ENCODE measurements at regions not wholly inside any gene's neighbourhood (a gene's known extent, or its start where the extent isn't known, plus 50 kb on each side); places are given as distances from the start of the nearest gene placed in this dataset.
"Not testable (repeated sequence)": the region's sequence is repeated elsewhere in the genome, so short reads cannot be mapped to it uniquely, and the experiment has no call there.

DNA sequence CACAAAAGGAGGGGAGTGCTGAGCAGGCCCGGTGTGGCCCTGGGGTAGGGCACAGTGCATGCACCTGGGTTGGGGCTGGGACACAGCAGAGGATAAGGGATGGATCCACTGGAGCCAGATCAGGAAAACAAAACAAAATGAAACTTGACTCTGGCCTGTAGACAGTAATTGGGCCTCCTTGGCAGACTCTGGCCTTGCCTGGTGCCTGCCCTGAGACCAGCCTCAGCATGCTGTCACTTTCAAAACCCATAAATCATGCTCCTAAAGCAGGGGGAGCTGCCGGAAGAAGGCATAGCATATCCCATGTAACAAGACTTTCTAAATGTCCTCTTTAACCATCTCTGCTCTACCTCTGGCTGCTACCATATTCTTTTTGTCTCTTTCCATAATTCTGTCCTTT is 61.1 kb upstream of the IGFBP5 start:
- no peaks in the 10 kb centered on the region for H3K4me1 ChIP-seq (ENCODE audit: control insufficient read depth in 1 of 2, insufficient read depth in 2 of 2, low read length in 2 of 2)
- intact Hi-C loops (cut with DNase I): no loop called here

DNA sequence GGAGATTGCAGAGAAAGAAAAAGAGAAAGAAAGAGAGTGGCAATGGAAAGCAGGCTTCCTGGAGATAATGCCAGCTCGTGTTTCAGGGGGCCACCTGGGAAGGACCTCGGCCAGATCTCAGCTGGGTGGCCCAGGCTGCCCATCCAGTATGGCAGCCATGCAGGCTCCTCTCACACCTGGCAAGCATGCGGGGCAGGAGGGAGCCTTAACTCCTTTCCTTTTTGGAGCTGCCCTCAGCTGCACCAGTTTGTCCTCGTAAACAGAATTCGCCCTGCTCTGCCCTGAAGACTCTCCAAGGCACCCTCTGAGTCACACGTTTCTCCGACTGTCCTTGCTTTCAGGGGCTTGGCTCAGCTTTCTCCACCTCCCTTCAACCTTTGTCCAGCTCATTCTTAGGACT is 59.5 kb upstream of the IGFBP5 start:
- Histone ChIP-seq H3K36me3 (ENCODE audit: control insufficient read depth in 1 of 2, insufficient read depth in 2 of 2, low read length in 1 of 2) (no peaks in the 10 kb centered on the region), H3K4me1 (ENCODE audit: control insufficient read depth in 1 of 2, insufficient read depth in 2 of 2, low read length in 2 of 2) (no peaks in the 10 kb centered on the region), H3K27ac (ENCODE audit: low read depth in 1 of 2, low read length in 2 of 2) (no peak overlapping the region), H3K9me3 (ENCODE audit: control insufficient read depth, low read length) (no peaks in the 10 kb centered on the region), H3K27me3 (ENCODE audit: control insufficient read depth in 1 of 2, insufficient read depth in 2 of 2, low read length in 1 of 2) (no peaks in the 10 kb centered on the region), H3K4me3 (ENCODE audit: low read length in 2 of 2) (no peak overlapping the region)
- no peak for ATAC-seq (ENCODE audit: low FRiP score)
- intact Hi-C loops (cut with DNase I): no loop called here
- whole genome bisulfite sequencing, 2 donors: 88 to 91% methylated on average over 7 of the region's 7 CpGs
- DNase-seq: no peak

More for the DNA sequence above, 61.1 kb upstream of the IGFBP5 start:
- Histone ChIP-seq H3K27me3 (ENCODE audit: control insufficient read depth in 1 of 2, insufficient read depth in 2 of 2, low read length in 1 of 2) (no peaks in the 10 kb centered on the region), H3K27ac (ENCODE audit: low read depth in 1 of 2, low read length in 2 of 2) (no peak overlapping the region), H3K4me3 (ENCODE audit: low read length in 2 of 2) (no peak overlapping the region), H3K36me3 (ENCODE audit: control insufficient read depth in 1 of 2, insufficient read depth in 2 of 2, low read length in 1 of 2) (no peaks in the 10 kb centered on the region), H3K9me3 (ENCODE audit: control insufficient read depth, low read length) (no peaks in the 10 kb centered on the region)
- WGBS, 2 donors: 76 to 84% methylated on average over 2 of the region's 2 CpGs
- DNase-seq (no peak), ATAC-seq (ENCODE audit: low FRiP score) (no peak)

DNA sequence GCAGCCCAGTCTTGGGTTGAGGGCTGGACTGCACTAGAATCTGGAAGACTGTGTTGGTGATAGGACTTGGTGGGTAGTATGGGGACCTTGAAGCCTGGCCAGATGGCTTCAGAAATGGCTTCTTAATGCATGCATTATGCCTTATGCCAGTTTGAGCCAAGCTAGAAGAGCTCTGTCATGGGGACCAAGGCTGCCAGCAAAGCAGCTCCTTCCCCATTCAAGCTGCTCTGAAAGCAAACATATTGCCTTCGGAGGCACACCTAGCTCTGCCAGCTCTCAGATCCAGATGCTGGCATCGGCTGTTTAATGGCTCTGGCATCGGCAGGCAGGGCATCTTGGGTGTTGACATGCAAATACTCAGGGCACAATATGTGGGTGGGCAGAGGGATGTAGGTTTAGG is 59.0 kb upstream of the IGFBP5 start:
- H3K27ac ChIP-seq (ENCODE audit: low read depth in 1 of 2, low read length in 2 of 2): no peak overlapping the region
- H3K27me3 ChIP-seq (ENCODE audit: control insufficient read depth in 1 of 2, insufficient read depth in 2 of 2, low read length in 1 of 2): no peaks in the 10 kb centered on the region
- H3K9me3 ChIP-seq (ENCODE audit: control insufficient read depth, low read length): no peaks in the 10 kb centered on the region
- DNase-seq (no peak), ATAC-seq (ENCODE audit: low FRiP score) (no peak)
- H3K4me1 ChIP-seq (ENCODE audit: control insufficient read depth in 1 of 2, insufficient read depth in 2 of 2, low read length in 2 of 2): no peaks in the 10 kb centered on the region
- WGBS, 2 donors: 10 to 13% methylated on average over 3 of the region's 3 CpGs
- H3K36me3 ChIP-seq (ENCODE audit: control insufficient read depth in 1 of 2, insufficient read depth in 2 of 2, low read length in 1 of 2): no peaks in the 10 kb centered on the region
- intact Hi-C loops (cut with DNase I): no loop called here
- no peak overlapping the region for H3K4me3 ChIP-seq (ENCODE audit: low read length in 2 of 2)

DNA sequence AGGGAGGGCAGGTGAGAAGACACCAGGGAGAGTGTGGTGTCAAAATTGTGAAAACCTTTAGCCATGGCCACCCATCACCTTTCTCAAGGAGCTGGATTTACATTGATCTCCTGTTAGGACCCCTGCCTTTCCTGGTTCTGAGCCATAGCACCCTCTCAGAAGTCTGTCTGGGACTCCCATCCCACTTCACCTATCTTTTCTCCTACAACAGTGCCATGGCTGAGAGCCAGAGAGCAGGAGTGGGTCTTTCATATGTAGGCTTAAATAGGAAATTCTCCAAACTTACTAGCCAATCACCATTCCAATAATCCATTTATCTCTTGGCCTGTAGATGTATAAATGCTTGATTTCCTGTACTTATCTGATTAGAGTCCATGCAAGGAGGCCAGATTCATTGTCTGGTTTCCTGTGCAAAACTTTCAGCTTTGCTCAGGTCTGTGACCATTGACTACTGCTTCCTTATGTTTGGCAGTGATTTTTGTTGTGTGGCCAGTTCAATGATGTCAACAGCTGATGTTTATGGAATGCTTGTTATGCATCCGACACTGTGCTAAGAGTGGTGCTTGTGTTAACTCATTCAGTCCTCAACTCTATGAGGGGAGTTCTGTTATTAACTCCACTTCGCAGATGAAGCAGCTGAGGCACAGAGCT is 57.6 kb upstream of the IGFBP5 start:
- no peak overlapping the region for H3K27ac ChIP-seq (ENCODE audit: low read depth in 1 of 2, low read length in 2 of 2)
- no peaks in the 10 kb centered on the region for H3K27me3 ChIP-seq (ENCODE audit: control insufficient read depth in 1 of 2, insufficient read depth in 2 of 2, low read length in 1 of 2)
- H3K4me1 ChIP-seq (ENCODE audit: control insufficient read depth in 1 of 2, insufficient read depth in 2 of 2, low read length in 2 of 2): no peaks in the 10 kb centered on the region
- no peak for ATAC-seq (ENCODE audit: low FRiP score)
- no peaks in the 10 kb centered on the region for H3K36me3 ChIP-seq (ENCODE audit: control insufficient read depth in 1 of 2, insufficient read depth in 2 of 2, low read length in 1 of 2)
- intact Hi-C loops (cut with DNase I): no loop called here
- DNase-seq: no peak
- no peak overlapping the region for H3K4me3 ChIP-seq (ENCODE audit: low read length in 2 of 2)
- 55 to 58% methylated on average over 2 of the region's 2 CpGs for WGBS, 2 donors
- no peaks in the 10 kb centered on the region for H3K9me3 ChIP-seq (ENCODE audit: control insufficient read depth, low read length)

DNA sequence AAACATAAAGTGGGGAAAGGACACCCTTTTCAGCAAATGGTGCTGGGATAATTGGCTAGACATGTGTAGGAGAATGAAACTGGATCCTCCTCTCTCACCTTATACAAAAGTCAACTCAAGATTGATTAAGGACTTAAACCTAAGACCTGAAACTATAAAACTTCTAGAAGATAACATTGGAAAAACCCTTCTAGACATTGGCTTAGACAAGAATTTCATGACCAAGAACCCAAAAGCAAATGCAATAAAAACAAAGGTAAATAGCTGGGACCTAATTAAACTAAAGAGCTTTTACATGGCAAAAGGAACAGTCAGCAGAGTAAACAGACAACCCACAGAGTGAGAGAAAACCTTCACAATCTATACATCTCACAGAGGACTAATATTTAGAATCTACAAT is 55.4 kb upstream of the IGFBP5 start:
- H3K36me3 ChIP-seq (ENCODE audit: control insufficient read depth in 1 of 2, insufficient read depth in 2 of 2, low read length in 1 of 2); H3K4me3 ChIP-seq (ENCODE audit: low read length in 2 of 2); H3K4me1 ChIP-seq (ENCODE audit: control insufficient read depth in 1 of 2, insufficient read depth in 2 of 2, low read length in 2 of 2); intact Hi-C loops (cut with DNase I); H3K27me3 ChIP-seq (ENCODE audit: control insufficient read depth in 1 of 2, insufficient read depth in 2 of 2, low read length in 1 of 2); H3K27ac ChIP-seq (ENCODE audit: low read depth in 1 of 2, low read length in 2 of 2); H3K9me3 ChIP-seq (ENCODE audit: control insufficient read depth, low read length); ATAC-seq (ENCODE audit: low FRiP score); DNase-seq: not testable (repeated sequence)

DNA sequence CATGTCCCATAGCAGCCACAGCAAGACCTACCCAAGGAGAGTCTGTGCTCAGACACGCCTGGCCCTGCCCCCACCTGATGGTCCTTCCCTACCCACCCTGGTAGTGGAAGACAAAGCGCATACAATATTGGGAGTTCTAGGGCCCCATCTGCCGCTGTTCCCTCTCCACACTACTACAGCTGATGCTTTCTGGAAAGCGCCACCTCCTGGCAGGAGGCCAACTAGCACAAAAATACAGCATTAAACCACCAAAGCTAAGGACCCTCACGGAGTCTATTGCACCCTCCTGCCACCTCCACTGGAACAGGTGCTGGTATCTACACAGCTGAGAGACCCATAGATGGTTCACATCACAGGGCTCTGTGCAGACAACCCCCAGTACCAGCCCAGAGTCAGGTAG is 50.9 kb upstream of the IGFBP5 start:
- H3K27ac ChIP-seq (ENCODE audit: low read depth in 1 of 2, low read length in 2 of 2); H3K36me3 ChIP-seq (ENCODE audit: control insufficient read depth in 1 of 2, insufficient read depth in 2 of 2, low read length in 1 of 2); ATAC-seq (ENCODE audit: low FRiP score); H3K4me1 ChIP-seq (ENCODE audit: control insufficient read depth in 1 of 2, insufficient read depth in 2 of 2, low read length in 2 of 2); H3K4me3 ChIP-seq (ENCODE audit: low read length in 2 of 2); DNase-seq; intact Hi-C loops (cut with DNase I); H3K27me3 ChIP-seq (ENCODE audit: control insufficient read depth in 1 of 2, insufficient read depth in 2 of 2, low read length in 1 of 2); H3K9me3 ChIP-seq (ENCODE audit: control insufficient read depth, low read length): not testable (repeated sequence)
- 96 to 98% methylated on average over 5 of the region's 5 CpGs for WGBS, 2 donors

DNA sequence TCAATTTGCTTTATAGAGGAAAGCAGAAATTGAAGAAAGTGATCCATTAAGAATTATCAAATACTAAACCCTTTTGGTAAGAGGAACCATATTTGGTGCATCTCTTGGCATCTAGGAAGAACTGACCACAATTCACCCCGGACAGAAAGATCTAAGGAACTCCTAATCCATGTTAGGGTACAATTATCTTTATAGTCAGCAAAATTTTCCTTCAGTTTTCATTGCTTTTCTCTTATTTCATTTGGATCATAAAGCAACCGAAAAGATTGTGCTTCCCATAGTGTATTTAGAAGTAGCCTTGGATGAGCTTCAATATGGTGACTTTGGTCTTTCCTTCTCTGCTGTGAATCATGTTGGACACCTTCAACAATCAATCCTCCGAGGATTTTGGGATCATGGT is 50.1 kb upstream of the IGFBP5 start:
- Histone ChIP-seq H3K27me3 (ENCODE audit: control insufficient read depth in 1 of 2, insufficient read depth in 2 of 2, low read length in 1 of 2) (no peaks in the 10 kb centered on the region), H3K9me3 (ENCODE audit: control insufficient read depth, low read length) (no peaks in the 10 kb centered on the region), H3K4me1 (ENCODE audit: control insufficient read depth in 1 of 2, insufficient read depth in 2 of 2, low read length in 2 of 2) (no peaks in the 10 kb centered on the region), H3K27ac (ENCODE audit: low read depth in 1 of 2, low read length in 2 of 2) (no peak overlapping the region), H3K4me3 (ENCODE audit: low read length in 2 of 2) (no peak overlapping the region), H3K36me3 (ENCODE audit: control insufficient read depth in 1 of 2, insufficient read depth in 2 of 2, low read length in 1 of 2) (no peaks in the 10 kb centered on the region)
- WGBS, 2 donors: 93 to 96% methylated on average over 3 of the region's 3 CpGs
- no peak for ATAC-seq (ENCODE audit: low FRiP score)
- intact Hi-C loops (cut with DNase I): no loop called here
- no peak for DNase-seq

Measured in aorta (tissue), 5 donors.